BJ (cell line): ENCODE measurements at regions not wholly inside any gene's neighbourhood (a gene's known extent, or its start where the extent isn't known, plus 50 kb on each side); places are given as distances from the start of the nearest gene placed in this dataset.

ENCODE experiments used
- CTCF ChIA-PET: fragments of 350-600 bp; formaldehyde crosslinking; extraction: SDS; loops from one replicate; lab custom pipeline; 2021; ENCODE audit warnings: antibody characterized with exemption, inconsistent platforms; lab: Yijun Ruan, JAX
- POLR2A ChIA-PET: fragments of 300-600 bp; sonication (Branson Sonifier 250); formaldehyde crosslinking; extraction: SDS; loops from one replicate; lab custom pipeline; 2021; ENCODE audit warnings: antibody characterized with exemption; lab: Charles Lee
- DNase-seq: peaks from one replicate; pipeline ENCODE4 v3.0.0-alpha.2; 2011; ENCODE audit warnings: low read depth
- H3K27me3 ChIP-seq: 2 replicates; pipeline ENCODE4 v1.6.0; 2011; ENCODE audit warnings: low read length; ENCODE audit not compliant: control insufficient read depth, insufficient read depth
- H3K36me3 ChIP-seq: 2 replicates; pipeline ENCODE4 v1.5.1; 2011; ENCODE audit warnings: low read length; ENCODE audit not compliant: control insufficient read depth, insufficient read depth
- H3K4me3 ChIP-seq: 2 replicates; pipeline ENCODE4 v1.5.1; 2011; ENCODE audit warnings: low read depth, mild to moderate bottlenecking, control low read depth, low read length
- CTCF ChIP-seq: IDR thresholded peaks from 2 replicates; pipeline ENCODE4 v1.5.1; 2011; ENCODE audit warnings: low read depth, mild to moderate bottlenecking, control low read depth, inconsistent platforms, low read length, moderate library complexity; ENCODE audit not compliant: insufficient read depth

GRCh38 chr17:5809580-5810188 is 225.4 kb upstream of the NLRP1 start:
- no peaks in the 10 kb centered on the region for H3K27me3 ChIP-seq
- no peaks in the 10 kb centered on the region for H3K36me3 ChIP-seq
- no peak for TF ChIP-seq CTCF
- POLR2A ChIA-PET = no interaction called here
- CTCF ChIA-PET = interaction anchor here (1.1 kb wide), 1 partner anchor 11 kb away, joined by 3 read pairs; no protein-coding TSS in a partner anchor
- H3K4me3 ChIP-seq = no peak overlapping the region
- no peak for DNase-seq

- TF ChIP-seq CTCF = no peak
- ChIA-PET POLR2A (interaction anchor here (0.6 kb wide), 1 partner anchor 8 kb away, joined by 4 read pairs; no protein-coding TSS in a partner anchor), CTCF (no interaction called here)
- Histone ChIP-seq H3K36me3 (no peaks in the 10 kb centered on the region), H3K27me3 (no peaks in the 10 kb centered on the region; the same call in 1 of the 2 replicates), H3K4me3 (no peak overlapping the region)
- DNase-seq = no peak
These were observed 228.3 kb upstream of the NLRP1 start for GRCh38 chr17:5812590-5812989.

GRCh38 chr17:5813357-5813756 is 229.0 kb upstream of the NLRP1 start:
- ChIA-PET POLR2A (interaction anchor here (0.6 kb wide), 1 partner anchor 9 kb away, joined by 4 read pairs; no protein-coding TSS in a partner anchor), CTCF (no interaction called here)
- Histone ChIP-seq H3K36me3 (no peaks in the 10 kb centered on the region), H3K27me3 (no peaks in the 10 kb centered on the region; the same call in 1 of the 2 replicates), H3K4me3 (no peak overlapping the region)
- TF ChIP-seq CTCF = no peak
- DNase-seq = no peak

- TF ChIP-seq CTCF = no peak
- H3K36me3 ChIP-seq = no peaks in the 10 kb centered on the region
- H3K27me3 ChIP-seq = no peaks in the 10 kb centered on the region; the same call in 1 of the 2 replicates
- POLR2A ChIA-PET = no interaction called here
- no peak overlapping the region for H3K4me3 ChIP-seq
- no peak for DNase-seq
- CTCF ChIA-PET = no interaction called here
These were observed 231.1 kb upstream of the NLRP1 start for GRCh38 chr17:5815396-5815795.

- no peak for DNase-seq
- Histone ChIP-seq H3K4me3 (no peak overlapping the region), H3K36me3 (no peaks in the 10 kb centered on the region), H3K27me3 (no peaks in the 10 kb centered on the region; the same call in 1 of the 2 replicates)
- POLR2A ChIA-PET = no interaction called here
- CTCF ChIA-PET = interaction anchor here (0.5 to 1.0 kb wide), 2 partner anchors 9 to 149 kb away, joined by 3 to 4 read pairs; no protein-coding TSS in a partner anchor
- TF ChIP-seq CTCF = no peak
These were observed 232.3 kb upstream of the NLRP1 start for GRCh38 chr17:5816491-5817070.
